ENCODE measurements at regions not wholly inside any gene's neighbourhood (a gene's known extent, or its start where the extent isn't known, plus 50 kb on each side); places are given as distances from the start of the nearest gene placed in this dataset.

GRCh38 chr13:63201493-63201892 is 1785.8 kb upstream of the PCDH20 start:
- Histone ChIP-seq H3K4me1 (peaks cover 3% of the 10 kb centered on the region), H3K4me3 (no peak overlapping the region), H3K27me3 (ENCODE audit: low read depth) (no peaks in the 10 kb centered on the region), H3K36me3 (no peaks in the 10 kb centered on the region), H3K9me3 (no peaks in the 10 kb centered on the region), H3K27ac (no peak overlapping the region)
- TF ChIP-seq CTCF (IDR thresholded peaks at IDR 0.05), result no peak
- DNase-seq (no peak), ATAC-seq (no peak)
- intact Hi-C loops (cut with DNase I), result no loop called here

- Histone ChIP-seq H3K27ac (no peak overlapping the region), H3K4me3 (no peak overlapping the region), H3K27me3 (ENCODE audit: low read depth) (no peaks in the 10 kb centered on the region), H3K4me1 (peaks cover 3% of the 10 kb centered on the region), H3K9me3 (no peaks in the 10 kb centered on the region), H3K36me3 (no peaks in the 10 kb centered on the region)
- TF ChIP-seq CTCF (IDR thresholded peaks at IDR 0.05), result no peak
- DNase-seq, result no peak
- no peak for ATAC-seq
- intact Hi-C loops (cut with DNase I), result no loop called here
Measured at GRCh38 chr13:63199508-63199907, 1783.9 kb upstream of the PCDH20 start.

GRCh38 chr13:63198071-63198470 is 1782.4 kb upstream of the PCDH20 start:
- H3K36me3 ChIP-seq, result no peaks in the 10 kb centered on the region
- no peaks in the 10 kb centered on the region for H3K27me3 ChIP-seq (ENCODE audit: low read depth)
- peaks cover 3% of the 10 kb centered on the region for H3K4me1 ChIP-seq
- ATAC-seq, result peak; percentile 86 to 94
- no peak overlapping the region for H3K4me3 ChIP-seq
- intact Hi-C loops (cut with DNase I), result no loop called here
- H3K27ac ChIP-seq, result no peak overlapping the region
- DNase-seq, result peak; percentile 77
- no peaks in the 10 kb centered on the region for H3K9me3 ChIP-seq
- TF ChIP-seq CTCF (IDR thresholded peaks at IDR 0.05), result no peak

GRCh38 chr13:63195726-63196125 is 1780.1 kb upstream of the PCDH20 start:
- ATAC-seq (no peak), DNase-seq (no peak)
- H3K36me3 ChIP-seq, result no peaks in the 10 kb centered on the region
- no peak overlapping the region for H3K27ac ChIP-seq
- H3K4me3 ChIP-seq, result no peak overlapping the region
- peaks cover 3% of the 10 kb centered on the region for H3K4me1 ChIP-seq
- H3K9me3 ChIP-seq, result no peaks in the 10 kb centered on the region
- no peak for TF ChIP-seq CTCF (IDR thresholded peaks at IDR 0.05)
- H3K27me3 ChIP-seq (ENCODE audit: low read depth), result no peaks in the 10 kb centered on the region
- intact Hi-C loops (cut with DNase I), result no loop called here

GRCh38 chr13:63190742-63191141 is 1775.1 kb upstream of the PCDH20 start:
- Histone ChIP-seq H3K9me3 (no peaks in the 10 kb centered on the region), H3K4me1 (no peaks in the 10 kb centered on the region), H3K4me3 (no peak overlapping the region), H3K27me3 (ENCODE audit: low read depth) (no peaks in the 10 kb centered on the region), H3K36me3 (no peaks in the 10 kb centered on the region), H3K27ac (no peak overlapping the region)
- intact Hi-C loops (cut with DNase I), result no loop called here
- ATAC-seq (no peak), DNase-seq (no peak)
- no peak for TF ChIP-seq CTCF (IDR thresholded peaks at IDR 0.05)

GRCh38 chr13:63190219-63190618 is 1774.6 kb upstream of the PCDH20 start:
- Histone ChIP-seq H3K9me3 (no peaks in the 10 kb centered on the region), H3K27me3 (ENCODE audit: low read depth) (no peaks in the 10 kb centered on the region), H3K27ac (no peak overlapping the region), H3K4me3 (no peak overlapping the region), H3K36me3 (no peaks in the 10 kb centered on the region), H3K4me1 (no peaks in the 10 kb centered on the region)
- intact Hi-C loops (cut with DNase I), result no loop called here
- DNase-seq (no peak), ATAC-seq (no peak)
- no peak for TF ChIP-seq CTCF (IDR thresholded peaks at IDR 0.05)

Measured in lower lobe of right lung (tissue), 2 donors.